Naive thymus-derived CD4-positive, alpha-beta T cell (primary cell): ENCODE measurements at regions not wholly inside any gene's neighbourhood (a gene's known extent, or its start where the extent isn't known, plus 50 kb on each side); places are given as distances from the start of the nearest gene placed in this dataset.

Experiments used
- ATAC-seq: fragments of 150-1000 bp; cut with Tn5 transposase; 2 replicates; pipeline ENCODE4 v1.10.0; 2021; ENCODE audit warnings: mild to moderate bottlenecking, moderate library complexity
- CTCF ChIA-PET: fragments of 350-600 bp; sonication (Branson Sonifier 250); formaldehyde crosslinking; loops from one replicate; lab custom pipeline; 2021; ENCODE audit warnings: antibody characterized with exemption; lab: Charles Lee
- POLR2A ChIA-PET: fragments of 350-600 bp; sonication (Branson Sonifier 250); formaldehyde crosslinking; loops from one replicate; lab custom pipeline; 2021; ENCODE audit warnings: antibody characterized with exemption, inconsistent platforms; lab: Charles Lee
- DNase-seq, 9 donors: peaks; one replicate each; pipeline versions ENCODE4 v3.0.0 to v3.0.0-alpha.2; 2020 to 2022; ENCODE audit warnings: mixed read lengths in 1 of 9
- H3K27ac ChIP-seq: one replicate; pipeline ENCODE4 v1.7.0; 2013; ENCODE audit warnings: mild to moderate bottlenecking, low read depth, low read length, moderate library complexity
- H3K27me3 ChIP-seq, 2 donors: one replicate each; pipeline ENCODE4 v1.7.0; 2013; ENCODE audit warnings: low read length in 2 of 2, mild to moderate bottlenecking in 2 of 2, moderate library complexity in 2 of 2; ENCODE audit not compliant: control insufficient read depth in 2 of 2, insufficient read depth in 2 of 2
- H3K36me3 ChIP-seq, 3 experiments: 1 replicate in 2 of 3; 2 replicates in 1 of 3; pipeline ENCODE4 v1.7.0; 2013; ENCODE audit warnings: low read length in 3 of 3, mild to moderate bottlenecking in 3 of 3, moderate library complexity in 1 of 3; ENCODE audit not compliant: insufficient read depth in 3 of 3, control insufficient read depth in 2 of 3
- H3K4me1 ChIP-seq, 2 donors: one replicate each; pipeline ENCODE4 v1.7.0; 2013; ENCODE audit warnings: low read length in 2 of 2, mild to moderate bottlenecking in 2 of 2, moderate library complexity in 1 of 2; ENCODE audit not compliant: control insufficient read depth in 2 of 2, insufficient read depth in 2 of 2
- H3K4me3 ChIP-seq: 2 replicates; pipeline ENCODE4 v1.7.0; 2013; ENCODE audit warnings: mild to moderate bottlenecking, low read length
- H3K9me3 ChIP-seq, 3 experiments: 1 replicate in 2 of 3; 2 replicates in 1 of 3; pipeline ENCODE4 v1.7.0; 2013; ENCODE audit warnings: low read length in 3 of 3; ENCODE audit not compliant: control insufficient read depth in 2 of 3
- H3K27ac Mint-ChIP-seq, 9 donors: one replicate each; pipeline ENCODE4 v1.8.0; 2020 to 2022; ENCODE audit warnings: mixed read lengths in 9 of 9, mild to moderate bottlenecking in 8 of 9, moderate library complexity in 5 of 9, inconsistent platforms in 2 of 9
- H3K27me3 Mint-ChIP-seq, 5 donors: one replicate each; pipeline ENCODE4 v1.8.0; 2021 to 2022; ENCODE audit warnings: mixed read lengths in 5 of 5, mild to moderate bottlenecking in 1 of 5
- H3K36me3 Mint-ChIP-seq, 5 donors: one replicate each; pipeline ENCODE4 v1.8.0; 2020 to 2022; ENCODE audit warnings: mixed read lengths in 5 of 5, mild to moderate bottlenecking in 3 of 5, inconsistent platforms in 1 of 5
- H3K4me1 Mint-ChIP-seq, 7 donors: one replicate each; pipeline ENCODE4 v1.8.0; 2020 to 2022; ENCODE audit warnings: mixed read lengths in 7 of 7, mild to moderate bottlenecking in 3 of 7, inconsistent platforms in 1 of 7
- H3K4me3 Mint-ChIP-seq, 10 donors: one replicate each; pipeline ENCODE4 v1.8.0; 2020 to 2022; ENCODE audit warnings: mild to moderate bottlenecking in 10 of 10, mixed read lengths in 10 of 10, moderate library complexity in 6 of 10, inconsistent platforms in 2 of 10
- H3K9me3 Mint-ChIP-seq, 11 donors: one replicate each; pipeline ENCODE4 v1.8.0; 2020 to 2022; ENCODE audit warnings: mixed read lengths in 11 of 11, mild to moderate bottlenecking in 4 of 11, inconsistent platforms in 1 of 11, moderate library complexity in 1 of 11
- intact Hi-C, 2 donors: fragments of 100-400 bp; cut with micrococcal nuclease; formaldehyde crosslinking; loops; one replicate each; pipeline ENCODE4 v1.15.1; 2023

DNA sequence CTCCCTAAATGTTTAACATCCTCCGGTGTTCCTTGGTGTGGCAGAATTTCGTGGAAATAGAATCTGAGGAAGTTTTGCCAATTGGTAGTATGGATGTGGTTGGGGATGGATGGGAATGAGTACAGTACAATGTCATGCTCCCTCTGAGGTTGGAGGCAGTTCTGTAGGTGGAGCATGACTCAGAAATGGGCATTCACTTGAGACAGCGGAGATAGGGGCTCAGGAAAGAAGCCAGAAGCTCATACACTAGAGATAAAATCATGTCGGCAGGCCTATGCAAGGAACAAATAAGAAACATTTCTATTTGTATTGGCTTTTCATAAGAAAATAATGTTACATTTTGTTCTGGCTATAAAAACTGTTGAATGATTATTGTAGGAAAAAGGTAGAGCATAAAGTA is 196.0 kb downstream of the URB2 start:
- ChIA-PET POLR2A (no interaction called here), CTCF (no interaction called here)
- H3K27me3 ChIP-seq: no peaks in the 10 kb centered on the region
- Mint-ChIP-seq H3K4me3 (no peak overlapping the region), H3K36me3 (peaks cover 0 to 6% (median 0%) of the 10 kb centered on the region in 5 donors), H3K9me3 (peaks cover 0 to 20% (median 10%) of the 10 kb centered on the region in 11 donors), H3K27ac (no peak overlapping the region), H3K27me3 (peaks cover 11 to 25% (median 17%) of the 10 kb centered on the region in 5 donors), H3K4me1 (no peaks in the 10 kb centered on the region)
- no peaks in the 10 kb centered on the region for H3K36me3 ChIP-seq
- H3K27ac ChIP-seq: no peak overlapping the region
- DNase-seq (no peak), ATAC-seq (no peak)
- intact Hi-C loops: no loop called here
- no peaks in the 10 kb centered on the region for H3K9me3 ChIP-seq
- no peaks in the 10 kb centered on the region for H3K4me1 ChIP-seq
- H3K4me3 ChIP-seq: no peak overlapping the region

DNA sequence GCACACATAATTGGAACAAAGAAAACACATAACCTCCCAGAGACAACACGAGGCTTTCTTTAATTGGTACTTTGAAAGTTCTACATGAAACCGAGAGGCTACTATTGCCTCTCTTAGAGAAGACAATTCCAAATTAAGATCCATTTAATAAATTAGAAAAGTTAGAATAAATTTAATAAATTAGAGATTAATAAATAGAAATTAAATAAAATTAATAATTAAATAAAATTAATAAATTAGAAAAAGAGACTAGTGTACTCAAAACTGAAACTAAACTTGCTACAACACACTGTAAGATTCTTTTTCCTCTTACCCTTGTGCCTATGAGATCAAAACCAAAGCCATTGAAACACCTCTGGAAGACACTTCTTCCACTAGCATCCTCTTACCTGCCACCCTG is 199.0 kb downstream of the URB2 start:
- ATAC-seq: no peak
- H3K4me1 ChIP-seq: no peaks in the 10 kb centered on the region
- CTCF ChIA-PET: no interaction called here
- no peak overlapping the region for H3K27ac ChIP-seq
- Mint-ChIP-seq H3K36me3 (peaks cover 0 to 15% (median 3%) of the 10 kb centered on the region in 5 donors), H3K4me3 (no peak overlapping the region), H3K27ac (no peak overlapping the region), H3K9me3 (peaks cover 0 to 21% (median 8%) of the 10 kb centered on the region in 11 donors), H3K4me1 (no peaks in the 10 kb centered on the region), H3K27me3 (peaks cover 5 to 14% (median 13%) of the 10 kb centered on the region in 5 donors)
- H3K4me3 ChIP-seq: no peak overlapping the region
- intact Hi-C loops: no loop called here
- no peaks in the 10 kb centered on the region for H3K27me3 ChIP-seq
- H3K9me3 ChIP-seq: no peaks in the 10 kb centered on the region
- DNase-seq: no peak
- H3K36me3 ChIP-seq: no peaks in the 10 kb centered on the region
- POLR2A ChIA-PET: no interaction called here

DNA sequence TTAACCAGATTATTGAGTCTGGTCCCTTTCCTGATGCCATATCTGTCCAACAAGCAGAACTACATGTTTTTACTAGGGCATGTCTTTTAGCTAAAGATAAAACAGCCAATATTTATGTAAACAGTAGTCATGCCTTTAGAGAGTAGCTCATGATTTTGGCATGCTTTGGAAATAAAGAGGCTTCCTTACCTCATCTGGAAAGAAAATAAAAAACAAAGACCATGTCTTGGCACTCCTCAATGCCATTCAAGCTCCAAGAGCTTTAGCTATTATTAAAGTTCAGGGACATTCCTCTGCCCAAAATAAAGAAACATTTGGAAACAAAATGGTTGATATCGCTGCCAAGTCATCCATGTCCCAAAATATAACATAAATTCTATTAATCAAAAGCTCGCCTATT is 202.4 kb downstream of the URB2 start:
- H3K4me1 ChIP-seq: no peaks in the 10 kb centered on the region
- Mint-ChIP-seq H3K27me3 (peaks cover 15 to 27% (median 22%) of the 10 kb centered on the region in 5 donors), H3K36me3 (peaks cover 0 to 15% (median 3%) of the 10 kb centered on the region in 5 donors), H3K9me3 (peaks cover 0 to 21% (median 8%) of the 10 kb centered on the region in 11 donors), H3K4me3 (no peak overlapping the region), H3K4me1 (no peaks in the 10 kb centered on the region), H3K27ac (no peak overlapping the region)
- no peak overlapping the region for H3K27ac ChIP-seq
- no peak overlapping the region for H3K4me3 ChIP-seq
- H3K27me3 ChIP-seq: no peaks in the 10 kb centered on the region
- intact Hi-C loops: no loop called here
- H3K36me3 ChIP-seq: no peaks in the 10 kb centered on the region
- ATAC-seq (no peak), DNase-seq (no peak)
- no peaks in the 10 kb centered on the region for H3K9me3 ChIP-seq
- ChIA-PET CTCF (interaction anchor here (0.7 kb wide), 1 partner anchor 15 kb away, joined by 3 read pairs; no protein-coding TSS in a partner anchor), POLR2A (no interaction called here)

DNA sequence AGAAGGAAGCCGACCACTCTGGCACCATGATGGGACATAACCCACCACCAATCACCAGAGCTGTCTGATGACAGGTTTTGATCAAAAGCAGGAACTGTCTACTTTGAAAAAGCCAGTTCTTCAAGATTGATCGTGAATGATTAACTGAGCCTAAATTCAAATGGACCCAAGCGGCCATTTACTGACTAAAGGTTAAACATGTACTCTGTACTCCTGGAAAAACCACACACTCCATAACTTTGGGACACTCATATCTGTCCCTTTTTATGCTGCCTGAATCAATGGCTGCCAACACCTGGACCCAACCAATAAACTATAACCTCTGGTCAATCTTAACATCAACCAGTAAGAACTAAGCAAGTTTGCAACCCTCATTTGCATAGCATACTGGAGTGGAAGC is 206.6 kb downstream of the URB2 start:
- Mint-ChIP-seq H3K4me1 (no peaks in the 10 kb centered on the region), H3K4me3 (no peak overlapping the region), H3K27me3 (peaks cover 19 to 31% (median 29%) of the 10 kb centered on the region in 5 donors), H3K36me3 (peaks cover 0 to 6% (median 0%) of the 10 kb centered on the region in 5 donors), H3K27ac (no peak overlapping the region), H3K9me3 (peaks cover 0 to 6% (median 0%) of the 10 kb centered on the region in 11 donors)
- no peak for DNase-seq
- Histone ChIP-seq H3K9me3 (no peaks in the 10 kb centered on the region), H3K36me3 (no peaks in the 10 kb centered on the region), H3K4me3 (no peak overlapping the region), H3K27ac (no peak overlapping the region), H3K27me3 (no peaks in the 10 kb centered on the region), H3K4me1 (no peaks in the 10 kb centered on the region)
- ATAC-seq: no peak
- intact Hi-C loops: no loop called here
- ChIA-PET CTCF (no interaction called here), POLR2A (no interaction called here)

DNA sequence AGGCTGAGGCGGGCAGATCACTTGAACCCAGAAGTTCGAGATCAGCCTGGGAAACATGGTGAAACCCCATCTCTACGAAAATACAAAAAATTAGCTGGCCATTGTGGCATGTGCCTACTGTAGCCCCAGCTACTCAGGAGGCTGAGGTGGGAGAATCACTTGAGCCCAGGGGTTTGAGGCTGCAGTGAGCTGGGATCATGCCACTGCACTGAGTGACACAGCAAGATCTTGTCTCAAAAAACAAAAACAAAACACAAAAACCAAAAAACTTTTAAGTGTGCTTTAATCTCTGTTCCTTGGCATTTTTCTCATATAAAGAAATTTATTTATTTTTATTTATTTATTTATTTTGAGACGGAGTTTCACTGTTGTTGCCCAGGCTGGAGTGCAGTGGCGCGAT is 208.2 kb downstream of the URB2 start:
- Mint-ChIP-seq H3K4me3 (no peak overlapping the region), H3K36me3 (peaks cover 0 to 4% (median 0%) of the 10 kb centered on the region in 5 donors), H3K9me3 (peaks cover 0 to 1% (median 0%) of the 10 kb centered on the region in 11 donors), H3K4me1 (no peaks in the 10 kb centered on the region), H3K27ac (no peak overlapping the region), H3K27me3 (peaks cover 14 to 31% (median 24%) of the 10 kb centered on the region in 5 donors)
- Histone ChIP-seq H3K4me3 (no peak overlapping the region), H3K27ac (no peak overlapping the region), H3K4me1 (no peaks in the 10 kb centered on the region), H3K9me3 (no peaks in the 10 kb centered on the region), H3K36me3 (no peaks in the 10 kb centered on the region), H3K27me3 (no peaks in the 10 kb centered on the region)
- CTCF ChIA-PET: no interaction called here
- intact Hi-C loops: no loop called here
- no peak for ATAC-seq
- no peak for DNase-seq
- POLR2A ChIA-PET: no interaction called here

DNA sequence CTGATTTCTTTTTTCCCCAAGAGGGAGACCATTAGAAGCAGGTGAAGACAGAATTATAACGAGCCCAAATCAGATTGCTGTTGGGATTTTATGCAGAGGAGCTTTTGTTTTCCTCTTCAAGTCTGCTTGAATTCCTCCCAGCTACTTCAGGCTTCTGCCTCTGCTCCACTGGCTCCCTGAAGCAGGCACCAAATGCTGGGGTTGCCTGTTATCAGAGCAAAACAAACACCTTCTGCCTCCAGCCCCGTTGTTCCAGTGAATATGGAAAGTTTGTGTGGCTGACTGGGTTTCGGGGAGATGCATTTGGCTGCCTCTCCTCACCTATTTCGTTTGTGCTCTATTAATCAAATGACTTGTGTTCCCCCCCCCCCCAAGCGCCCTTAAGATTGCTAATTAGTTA is 209.2 kb downstream of the URB2 start:
- H3K9me3 Mint-ChIP-seq: peaks cover 0 to 1% (median 0%) of the 10 kb centered on the region in 11 donors
- no peaks in the 10 kb centered on the region for H3K27me3 ChIP-seq
- POLR2A ChIA-PET: no interaction called here
- no peak overlapping the region for H3K4me3 Mint-ChIP-seq
- intact Hi-C loops: no loop called here
- H3K27ac ChIP-seq: no peak overlapping the region
- H3K4me1 Mint-ChIP-seq: no peaks in the 10 kb centered on the region
- H3K36me3 ChIP-seq: no peaks in the 10 kb centered on the region
- H3K27me3 Mint-ChIP-seq: peaks cover 20 to 41% (median 28%) of the 10 kb centered on the region in 5 donors
- CTCF ChIA-PET: interaction anchor here (0.6 kb wide), 2 partner anchors 14 to 27 kb away, joined by 3 read pairs; no protein-coding TSS in a partner anchor
- no peaks in the 10 kb centered on the region for H3K4me1 ChIP-seq
- no peak overlapping the region for H3K27ac Mint-ChIP-seq
- DNase-seq (no peak), ATAC-seq (no peak)
- H3K9me3 ChIP-seq: no peaks in the 10 kb centered on the region
- H3K4me3 ChIP-seq: no peak overlapping the region
- peaks cover 0 to 4% (median 0%) of the 10 kb centered on the region in 5 donors for H3K36me3 Mint-ChIP-seq

DNA sequence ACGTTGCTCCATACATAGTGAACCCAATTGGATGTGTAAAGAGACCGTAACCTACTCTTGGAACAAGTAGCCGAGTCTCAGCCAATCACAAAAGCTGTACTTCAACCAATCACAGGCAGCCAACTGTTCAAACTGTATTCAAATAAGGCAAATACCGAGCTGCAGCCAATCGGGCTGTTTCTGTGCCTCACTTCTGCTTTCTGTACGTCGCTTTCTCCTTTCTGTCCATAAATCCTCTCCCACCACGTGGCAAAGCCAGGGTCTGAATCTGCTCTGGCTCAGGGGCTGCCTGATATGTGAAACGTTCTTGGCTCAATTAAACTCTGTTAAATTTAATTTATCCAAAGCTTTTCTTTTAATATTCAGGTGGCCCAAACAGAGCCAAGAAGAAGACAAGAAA is 210.3 kb downstream of the URB2 start:
- Histone ChIP-seq H3K36me3 (no peaks in the 10 kb centered on the region), H3K4me1 (no peaks in the 10 kb centered on the region), H3K27ac (no peak overlapping the region), H3K27me3 (no peaks in the 10 kb centered on the region), H3K9me3 (no peaks in the 10 kb centered on the region), H3K4me3 (no peak overlapping the region)
- intact Hi-C loops: no loop called here
- ChIA-PET POLR2A (no interaction called here), CTCF (no interaction called here)
- Mint-ChIP-seq H3K4me3 (no peak overlapping the region), H3K36me3 (peaks cover 0 to 4% (median 0%) of the 10 kb centered on the region in 5 donors), H3K27ac (no peak overlapping the region), H3K27me3 (peaks cover 16 to 40% (median 22%) of the 10 kb centered on the region in 5 donors), H3K9me3 (peaks cover 0 to 1% (median 0%) of the 10 kb centered on the region in 11 donors), H3K4me1 (peaks cover 0 to 2% (median 0%) of the 10 kb centered on the region in 7 donors)
- no peak for ATAC-seq
- DNase-seq: no peak
